ENCODE measurements at regions not wholly inside any gene's neighbourhood (a gene's known extent, or its start where the extent isn't known, plus 50 kb on each side); places are given as distances from the start of the nearest gene placed in this dataset.
"Not testable (repeated sequence)": the region's sequence is repeated elsewhere in the genome, so short reads cannot be mapped to it uniquely, and the experiment has no call there.

DNA sequence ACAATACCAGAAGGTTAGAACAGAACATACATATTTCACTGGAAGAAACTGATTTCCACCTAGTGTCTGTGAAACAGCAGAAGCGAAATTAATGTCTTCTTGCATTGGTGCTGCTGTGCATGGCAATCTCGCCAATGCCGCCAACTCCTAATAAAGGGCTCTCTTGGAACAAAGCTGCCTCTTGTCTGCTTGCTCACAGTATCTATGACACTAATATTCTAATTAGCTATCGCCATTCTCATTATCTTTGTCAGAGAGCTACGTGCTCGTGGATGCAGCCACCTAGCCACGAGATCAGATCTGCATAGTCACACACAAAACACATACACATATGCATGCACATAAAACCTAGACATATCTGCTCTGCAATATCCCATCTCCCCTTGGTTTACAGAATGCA is 145.9 kb upstream of the OLIG3 start:
- Mint-ChIP-seq H3K4me3 (no peak overlapping the region), H3K4me1 (peaks cover 13% of the 10 kb centered on the region), H3K9me3 (ENCODE audit: insufficient read depth) (no peaks in the 10 kb centered on the region), H3K27me3 (peaks cover 11% of the 10 kb centered on the region), H3K27ac (no peak overlapping the region)
- H3K4me1 ChIP-seq (ENCODE audit: control insufficient read depth in 2 of 2, insufficient read depth in 2 of 2, low read length in 2 of 2) = peaks cover 0 to 8% of the 10 kb centered on the region in 2 donors
- TF ChIP-seq, protein P1, sequence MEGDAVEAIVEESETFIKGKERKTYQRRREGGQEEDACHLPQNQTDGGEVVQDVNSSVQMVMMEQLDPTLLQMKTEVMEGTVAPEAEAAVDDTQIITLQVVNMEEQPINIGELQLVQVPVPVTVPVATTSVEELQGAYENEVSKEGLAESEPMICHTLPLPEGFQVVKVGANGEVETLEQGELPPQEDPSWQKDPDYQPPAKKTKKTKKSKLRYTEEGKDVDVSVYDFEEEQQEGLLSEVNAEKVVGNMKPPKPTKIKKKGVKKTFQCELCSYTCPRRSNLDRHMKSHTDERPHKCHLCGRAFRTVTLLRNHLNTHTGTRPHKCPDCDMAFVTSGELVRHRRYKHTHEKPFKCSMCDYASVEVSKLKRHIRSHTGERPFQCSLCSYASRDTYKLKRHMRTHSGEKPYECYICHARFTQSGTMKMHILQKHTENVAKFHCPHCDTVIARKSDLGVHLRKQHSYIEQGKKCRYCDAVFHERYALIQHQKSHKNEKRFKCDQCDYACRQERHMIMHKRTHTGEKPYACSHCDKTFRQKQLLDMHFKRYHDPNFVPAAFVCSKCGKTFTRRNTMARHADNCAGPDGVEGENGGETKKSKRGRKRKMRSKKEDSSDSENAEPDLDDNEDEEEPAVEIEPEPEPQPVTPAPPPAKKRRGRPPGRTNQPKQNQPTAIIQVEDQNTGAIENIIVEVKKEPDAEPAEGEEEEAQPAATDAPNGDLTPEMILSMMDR (IDR thresholded peaks at IDR 0.05) = no peak
- TF ChIP-seq EZH2 (IDR thresholded peaks at IDR 0.05; ENCODE audit: borderline replicate concordance, insufficient read depth, low read depth, low read length, poor library complexity, severe bottlenecking) = no peak
- no peak overlapping the region for H3K27ac ChIP-seq (ENCODE audit: low read length in 2 of 2)
- whole genome bisulfite sequencing (ENCODE audit: insufficient coverage) = 94% methylated on average over 7 of the region's 7 CpGs
- POLR2A ChIA-PET = no interaction called here
- ATAC-seq (ENCODE audit: low read depth) (no peak), DNase-seq (no peak)
- no peaks in the 10 kb centered on the region for H3K27me3 ChIP-seq (replicated peaks in 1 of 4; ENCODE audit: control extremely low read depth in 1 of 4, control insufficient read depth in 3 of 4, insufficient read depth in 4 of 4, low read length in 3 of 4)
- H3K9me3 ChIP-seq (ENCODE audit: control extremely low read depth in 1 of 3, control insufficient read depth in 2 of 3, insufficient read depth in 1 of 3, low read length in 2 of 3) = no peaks in the 10 kb centered on the region
- H2AFZ ChIP-seq (ENCODE audit: insufficient read depth, low read depth, low read length, poor library complexity, severe bottlenecking) = no peak overlapping the region
- no peak overlapping the region for H3K9ac ChIP-seq (ENCODE audit: low read length)
- no peaks in the 10 kb centered on the region for H3K36me3 ChIP-seq (replicated peaks in 1 of 2; ENCODE audit: control extremely low read depth in 1 of 2, control insufficient read depth in 1 of 2, extremely low read depth in 1 of 2, insufficient read depth in 2 of 2, low read length in 1 of 2)
- CTCF ChIA-PET = interaction anchor here (0.8 to 1.4 kb wide), 5 partner anchors 10 to 670 kb away, joined by 3 to 6 read pairs (median 4); no protein-coding TSS in a partner anchor
- intact Hi-C loops (cut with micrococcal nuclease) = loop anchor here (5.0 to 10.0 kb wide), 3 partner anchors 325 to 1058 kb away; no protein-coding TSS in a partner anchor
- no peak overlapping the region for H3K4me2 ChIP-seq (replicated peaks; ENCODE audit: low read depth, low read length, poor library complexity, severe bottlenecking)
- no peaks in the 10 kb centered on the region for H4K20me1 ChIP-seq (ENCODE audit: control insufficient read depth, insufficient read depth, low read length, poor library complexity, severe bottlenecking)
- no peaks in the 10 kb centered on the region for H3K79me2 ChIP-seq (ENCODE audit: control insufficient read depth, insufficient read depth, low read length)
- no peak overlapping the region for H3K4me3 ChIP-seq (ENCODE audit: control extremely low read depth in 1 of 5, extremely low read depth in 1 of 5, insufficient read depth in 1 of 5, low read depth in 2 of 5, low read length in 4 of 5)

DNA sequence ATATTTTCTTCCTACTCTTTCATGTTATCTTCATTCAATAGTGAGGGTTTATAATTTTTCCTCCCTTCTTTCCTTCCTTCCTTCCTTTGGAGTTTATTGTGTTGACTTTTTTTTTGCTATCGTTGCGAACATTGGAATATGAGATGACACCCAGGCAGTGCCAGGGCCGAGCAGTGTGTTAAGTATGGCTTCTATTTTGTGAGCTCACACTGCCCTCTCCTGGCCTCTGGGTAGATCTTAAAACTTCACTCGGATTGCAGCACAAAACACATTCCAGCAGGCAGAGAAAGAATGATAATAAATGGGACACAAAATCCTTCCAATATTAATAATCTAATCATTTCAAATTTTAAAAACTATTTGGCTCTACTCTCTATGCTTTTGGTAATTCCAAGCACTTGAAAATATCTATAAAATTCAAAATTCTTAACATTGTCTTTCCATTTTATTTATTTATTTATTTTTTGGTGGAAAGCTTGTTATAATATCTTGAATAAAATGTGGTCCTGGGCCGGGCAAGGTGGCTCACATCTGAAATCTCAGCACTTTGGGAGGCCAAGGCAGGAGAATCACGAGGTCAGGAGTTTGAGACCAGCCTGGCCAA is 147.4 kb upstream of the OLIG3 start:
- no peak overlapping the region for H3K4me3 ChIP-seq (ENCODE audit: control extremely low read depth in 1 of 5, extremely low read depth in 1 of 5, insufficient read depth in 1 of 5, low read depth in 2 of 5, low read length in 4 of 5)
- intact Hi-C loops (cut with micrococcal nuclease) = loop anchor here (1.0 to 10.0 kb wide), 6 partner anchors 299 to 1059 kb away; no protein-coding TSS in a partner anchor
- no peaks in the 10 kb centered on the region for H3K79me2 ChIP-seq (ENCODE audit: control insufficient read depth, insufficient read depth, low read length)
- Mint-ChIP-seq H3K27ac (no peak overlapping the region), H3K27me3 (peaks cover 9% of the 10 kb centered on the region), H3K9me3 (ENCODE audit: insufficient read depth) (no peaks in the 10 kb centered on the region), H3K4me1 (peaks cover 13% of the 10 kb centered on the region), H3K4me3 (no peak overlapping the region)
- ChIA-PET POLR2A (no interaction called here), CTCF (interaction anchor here (0.6 to 1.5 kb wide), 28 partner anchors 10 to 1597 kb away, joined by 3 to 24 read pairs (median 5); no protein-coding TSS in a partner anchor)
- H3K4me2 ChIP-seq (replicated peaks; ENCODE audit: low read depth, low read length, poor library complexity, severe bottlenecking) = no peak overlapping the region
- H3K9me3 ChIP-seq (ENCODE audit: control extremely low read depth in 1 of 3, control insufficient read depth in 2 of 3, insufficient read depth in 1 of 3, low read length in 2 of 3) = no peaks in the 10 kb centered on the region
- H4K20me1 ChIP-seq (ENCODE audit: control insufficient read depth, insufficient read depth, low read length, poor library complexity, severe bottlenecking) = no peaks in the 10 kb centered on the region
- H3K9ac ChIP-seq (ENCODE audit: low read length) = no peak overlapping the region
- WGBS (ENCODE audit: insufficient coverage) = no CpG with 5 or more reads among the region's 6 CpGs
- H3K4me1 ChIP-seq (ENCODE audit: control insufficient read depth in 2 of 2, insufficient read depth in 2 of 2, low read length in 2 of 2) = peaks cover 0 to 8% of the 10 kb centered on the region in 2 donors
- no peaks in the 10 kb centered on the region for H3K27me3 ChIP-seq (replicated peaks in 1 of 4; ENCODE audit: control extremely low read depth in 1 of 4, control insufficient read depth in 3 of 4, insufficient read depth in 4 of 4, low read length in 3 of 4)
- no peak overlapping the region for H2AFZ ChIP-seq (ENCODE audit: insufficient read depth, low read depth, low read length, poor library complexity, severe bottlenecking)
- H3K36me3 ChIP-seq (replicated peaks in 1 of 2; ENCODE audit: control extremely low read depth in 1 of 2, control insufficient read depth in 1 of 2, extremely low read depth in 1 of 2, insufficient read depth in 2 of 2, low read length in 1 of 2) = no peaks in the 10 kb centered on the region
- DNase-seq = peak; percentile 78
- peak; percentile 73 for ATAC-seq (ENCODE audit: low read depth)
- TF ChIP-seq EZH2 (IDR thresholded peaks at IDR 0.05; ENCODE audit: borderline replicate concordance, insufficient read depth, low read depth, low read length, poor library complexity, severe bottlenecking) = no peak
- TF ChIP-seq, protein P1 (IDR thresholded peaks at IDR 0.05) = peak; percentile 78
- no peak overlapping the region for H3K27ac ChIP-seq (ENCODE audit: low read length in 2 of 2)

DNA sequence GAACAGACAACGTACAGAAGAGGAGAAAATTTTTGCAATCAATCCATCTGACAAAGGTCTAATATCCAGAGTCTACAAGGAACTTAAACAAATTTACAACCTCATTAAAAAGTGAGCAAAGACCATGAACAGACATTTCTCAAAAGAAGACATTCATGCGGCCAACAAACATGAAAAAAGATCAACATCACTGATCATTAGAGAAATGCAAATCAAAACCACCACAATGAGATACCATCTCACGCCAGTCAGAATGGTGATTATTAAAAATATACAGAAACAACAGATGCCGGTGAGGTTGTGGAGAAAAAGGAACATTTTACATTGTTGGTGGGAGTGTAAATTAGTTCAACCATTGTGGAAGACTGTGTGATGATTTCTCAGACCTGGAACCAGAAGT is 149.0 kb upstream of the OLIG3 start:
- H3K36me3 ChIP-seq (replicated peaks in 1 of 2; ENCODE audit: control extremely low read depth in 1 of 2, control insufficient read depth in 1 of 2, extremely low read depth in 1 of 2, insufficient read depth in 2 of 2, low read length in 1 of 2); ATAC-seq (ENCODE audit: low read depth); H3K27ac Mint-ChIP-seq; DNase-seq; H3K4me1 ChIP-seq (ENCODE audit: control insufficient read depth in 2 of 2, insufficient read depth in 2 of 2, low read length in 2 of 2); H3K4me3 ChIP-seq (ENCODE audit: control extremely low read depth in 1 of 5, extremely low read depth in 1 of 5, insufficient read depth in 1 of 5, low read depth in 2 of 5, low read length in 4 of 5); H3K4me2 ChIP-seq (replicated peaks; ENCODE audit: low read depth, low read length, poor library complexity, severe bottlenecking); H3K79me2 ChIP-seq (ENCODE audit: control insufficient read depth, insufficient read depth, low read length); H3K9me3 Mint-ChIP-seq (ENCODE audit: insufficient read depth); H2AFZ ChIP-seq (ENCODE audit: insufficient read depth, low read depth, low read length, poor library complexity, severe bottlenecking); H3K9me3 ChIP-seq (ENCODE audit: control extremely low read depth in 1 of 3, control insufficient read depth in 2 of 3, insufficient read depth in 1 of 3, low read length in 2 of 3); H3K9ac ChIP-seq (ENCODE audit: low read length); H3K4me3 Mint-ChIP-seq; H4K20me1 ChIP-seq (ENCODE audit: control insufficient read depth, insufficient read depth, low read length, poor library complexity, severe bottlenecking); H3K27me3 ChIP-seq (replicated peaks in 1 of 4; ENCODE audit: control extremely low read depth in 1 of 4, control insufficient read depth in 3 of 4, insufficient read depth in 4 of 4, low read length in 3 of 4); POLR2A ChIA-PET; H3K27ac ChIP-seq (ENCODE audit: low read length in 2 of 2): not testable (repeated sequence)
- Mint-ChIP-seq H3K27me3 (peaks cover 17% of the 10 kb centered on the region), H3K4me1 (peaks cover 13% of the 10 kb centered on the region)
- 100% methylated on average over 1 of the region's 4 CpGs for WGBS (ENCODE audit: insufficient coverage)
- intact Hi-C loops (cut with micrococcal nuclease) = loop anchor here (5.0 to 10.0 kb wide), 3 partner anchors 328 to 1061 kb away; no protein-coding TSS in a partner anchor
- CTCF ChIA-PET = interaction anchor here (0.6 to 0.8 kb wide), 2 partner anchors 676 to 978 kb away, joined by 3 read pairs; no protein-coding TSS in a partner anchor
